Panc1 (cell line): ENCODE measurements at regions not wholly inside any gene's neighbourhood (a gene's known extent, or its start where the extent isn't known, plus 50 kb on each side); places are given as distances from the start of the nearest gene placed in this dataset.

ENCODE experiments used
- ATAC-seq: fragments of 200-7000 bp; cut with Tn5 transposase; 2 replicates; pipeline ENCODE4 v1.9.1; 2020; ENCODE audit warnings: mild to moderate bottlenecking, moderate library complexity
- BruUV-seq: library from RNA; stranded (reverse); fragments of 400-500 nt; replicated peaks from 2 replicates; lab custom pipeline; 2021; lab: Mats Ljungman, UMichigan
- CTCF ChIA-PET: fragments of 300-600 bp; sonication (Branson Sonifier 250); formaldehyde crosslinking; loops from one replicate; lab custom pipeline; 2022; ENCODE audit warnings: antibody characterized with exemption; lab: Charles Lee
- POLR2A ChIA-PET: fragments of 300-600 bp; sonication (Branson Sonifier 250); formaldehyde crosslinking; loops from one replicate; lab custom pipeline; 2022; ENCODE audit warnings: antibody characterized with exemption; lab: Charles Lee
- DNase-seq: peaks from one replicate; pipeline ENCODE4 v3.0.0-alpha.2; 2010; ENCODE audit warnings: low read depth, low spot score
- H3K27ac ChIP-seq: 2 replicates; pipeline ENCODE4 v1.5.1; 2011; ENCODE audit warnings: mild to moderate bottlenecking, low read length, inconsistent platforms
- H3K27me3 ChIP-seq: fragments of 200-500 bp; sonication (Bioruptor generic); 2 replicates; pipeline ENCODE4 v1.6.0; 2014; ENCODE audit warnings: low read length, inconsistent platforms; ENCODE audit not compliant: control insufficient read depth, insufficient read depth
- H3K36me3 ChIP-seq: fragments of 200-500 bp; sonication (Bioruptor generic); 2 replicates; pipeline ENCODE4 v1.5.1; 2014; ENCODE audit warnings: inconsistent platforms, mild to moderate bottlenecking, low read length, moderate library complexity; ENCODE audit not compliant: control insufficient read depth, insufficient read depth
- H3K4me1 ChIP-seq: 2 replicates; pipeline ENCODE4 v1.5.1; 2011; ENCODE audit warnings: inconsistent platforms, mild to moderate bottlenecking, low read length, moderate library complexity; ENCODE audit not compliant: control insufficient read depth, insufficient read depth
- H3K4me3 ChIP-seq, 2 experiments: 2 replicates each; pipeline ENCODE4 v1.5.1; 2011 to 2012; ENCODE audit warnings: low read depth in 2 of 2, low read length in 2 of 2, mild to moderate bottlenecking in 2 of 2, inconsistent platforms in 1 of 2, moderate library complexity in 1 of 2
- H3K9me3 ChIP-seq: fragments of 200-500 bp; sonication (Bioruptor generic); 2 replicates; pipeline ENCODE4 v1.5.1; 2014; ENCODE audit warnings: low read depth, mild to moderate bottlenecking, inconsistent platforms, low read length, moderate library complexity; ENCODE audit not compliant: control insufficient read depth, insufficient read depth
- POLR2AphosphoS5 ChIP-seq: IDR thresholded peaks from 2 replicates; pipeline ENCODE4 v1.6.1; 2012; ENCODE audit warnings: mild to moderate bottlenecking, low read depth, low read length, moderate library complexity
- SIN3A ChIP-seq: IDR thresholded peaks from 2 replicates; pipeline ENCODE4 v1.6.1; 2012; ENCODE audit warnings: low read depth, mild to moderate bottlenecking, low read length, moderate library complexity, borderline replicate concordance; ENCODE audit not compliant: insufficient read depth
- TCF7L2 ChIP-seq: IDR thresholded peaks from 2 replicates; pipeline ENCODE4 v1.6.1; 2011; ENCODE audit warnings: mild to moderate bottlenecking, low read depth, low read length, inconsistent platforms
- in situ Hi-C: cut with HindIII; loops from 2 replicates; pipeline ENCODE4 v1.10.0; 2016; ENCODE audit warnings: low sequenced_read_pairs, low pct_unique_long_range_greater_than_20kb
- intact Hi-C: fragments of 100-400 bp; cut with micrococcal nuclease; formaldehyde crosslinking; loops from one replicate; pipeline ENCODE4 v1.10.0; 2022; ENCODE audit not compliant: unreplicated experiment
- TF ChIP-seq, protein P1 (sequence below), 2 experiments: IDR thresholded peaks; 2 replicates each; pipeline ENCODE4 v1.6.1; 2011 to 2012; ENCODE audit warnings: low read depth in 2 of 2, control low read depth in 1 of 2, low read length in 1 of 2, mild to moderate bottlenecking in 1 of 2, moderate library complexity in 1 of 2; ENCODE audit not compliant: insufficient read depth in 1 of 2
- TF ChIP-seq, protein P2 (sequence below): fragments of 450-650 bp; IDR thresholded peaks from 2 replicates; pipeline ENCODE4 v1.5.1; 2017; ENCODE audit warnings: mild to moderate bottlenecking

DNA sequence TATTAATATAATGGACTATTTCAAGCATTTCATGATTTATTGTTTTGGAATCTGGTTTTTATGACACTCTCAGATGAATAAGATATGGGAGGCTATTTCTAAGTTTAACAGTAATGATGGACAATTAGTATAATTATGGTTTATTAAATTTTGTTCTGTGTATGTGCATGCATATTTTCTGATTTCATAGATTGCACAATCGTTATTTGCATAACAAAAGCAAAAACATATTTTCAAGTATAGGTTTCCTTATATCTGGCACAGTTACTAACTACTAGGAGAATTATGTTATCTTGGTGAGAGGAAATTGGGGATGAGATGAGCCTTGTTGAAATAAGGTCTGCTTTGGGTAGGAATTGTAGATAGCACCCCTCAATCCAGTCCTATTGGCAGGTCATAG, 413.1 kb downstream of the MCTP2 start:
- ATAC-seq (no peak), DNase-seq (no peak)
- Histone ChIP-seq H3K4me3 (no peak overlapping the region), H3K4me1 (no peaks in the 10 kb centered on the region), H3K36me3 (no peaks in the 10 kb centered on the region), H3K9me3 (no peaks in the 10 kb centered on the region), H3K27ac (no peak overlapping the region), H3K27me3 (no peaks in the 10 kb centered on the region)
- BruUV-seq = no TSS peak
- CTCF ChIA-PET = no interaction called here
- intact Hi-C loops (no loop called here), in situ Hi-C loops (no loop called here)
- POLR2A ChIA-PET = no interaction called here
- TF ChIP-seq SIN3A (no peak), POLR2AphosphoS5 (no peak), TCF7L2 (no peak)
- TF ChIP-seq, protein P1, sequence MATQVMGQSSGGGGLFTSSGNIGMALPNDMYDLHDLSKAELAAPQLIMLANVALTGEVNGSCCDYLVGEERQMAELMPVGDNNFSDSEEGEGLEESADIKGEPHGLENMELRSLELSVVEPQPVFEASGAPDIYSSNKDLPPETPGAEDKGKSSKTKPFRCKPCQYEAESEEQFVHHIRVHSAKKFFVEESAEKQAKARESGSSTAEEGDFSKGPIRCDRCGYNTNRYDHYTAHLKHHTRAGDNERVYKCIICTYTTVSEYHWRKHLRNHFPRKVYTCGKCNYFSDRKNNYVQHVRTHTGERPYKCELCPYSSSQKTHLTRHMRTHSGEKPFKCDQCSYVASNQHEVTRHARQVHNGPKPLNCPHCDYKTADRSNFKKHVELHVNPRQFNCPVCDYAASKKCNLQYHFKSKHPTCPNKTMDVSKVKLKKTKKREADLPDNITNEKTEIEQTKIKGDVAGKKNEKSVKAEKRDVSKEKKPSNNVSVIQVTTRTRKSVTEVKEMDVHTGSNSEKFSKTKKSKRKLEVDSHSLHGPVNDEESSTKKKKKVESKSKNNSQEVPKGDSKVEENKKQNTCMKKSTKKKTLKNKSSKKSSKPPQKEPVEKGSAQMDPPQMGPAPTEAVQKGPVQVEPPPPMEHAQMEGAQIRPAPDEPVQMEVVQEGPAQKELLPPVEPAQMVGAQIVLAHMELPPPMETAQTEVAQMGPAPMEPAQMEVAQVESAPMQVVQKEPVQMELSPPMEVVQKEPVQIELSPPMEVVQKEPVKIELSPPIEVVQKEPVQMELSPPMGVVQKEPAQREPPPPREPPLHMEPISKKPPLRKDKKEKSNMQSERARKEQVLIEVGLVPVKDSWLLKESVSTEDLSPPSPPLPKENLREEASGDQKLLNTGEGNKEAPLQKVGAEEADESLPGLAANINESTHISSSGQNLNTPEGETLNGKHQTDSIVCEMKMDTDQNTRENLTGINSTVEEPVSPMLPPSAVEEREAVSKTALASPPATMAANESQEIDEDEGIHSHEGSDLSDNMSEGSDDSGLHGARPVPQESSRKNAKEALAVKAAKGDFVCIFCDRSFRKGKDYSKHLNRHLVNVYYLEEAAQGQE (IDR thresholded peaks at IDR 0.05; ENCODE audit: insufficient read depth in 1 of 2, low read depth in 2 of 2, low read length in 1 of 2) = no peak
- TF ChIP-seq, protein P2, sequence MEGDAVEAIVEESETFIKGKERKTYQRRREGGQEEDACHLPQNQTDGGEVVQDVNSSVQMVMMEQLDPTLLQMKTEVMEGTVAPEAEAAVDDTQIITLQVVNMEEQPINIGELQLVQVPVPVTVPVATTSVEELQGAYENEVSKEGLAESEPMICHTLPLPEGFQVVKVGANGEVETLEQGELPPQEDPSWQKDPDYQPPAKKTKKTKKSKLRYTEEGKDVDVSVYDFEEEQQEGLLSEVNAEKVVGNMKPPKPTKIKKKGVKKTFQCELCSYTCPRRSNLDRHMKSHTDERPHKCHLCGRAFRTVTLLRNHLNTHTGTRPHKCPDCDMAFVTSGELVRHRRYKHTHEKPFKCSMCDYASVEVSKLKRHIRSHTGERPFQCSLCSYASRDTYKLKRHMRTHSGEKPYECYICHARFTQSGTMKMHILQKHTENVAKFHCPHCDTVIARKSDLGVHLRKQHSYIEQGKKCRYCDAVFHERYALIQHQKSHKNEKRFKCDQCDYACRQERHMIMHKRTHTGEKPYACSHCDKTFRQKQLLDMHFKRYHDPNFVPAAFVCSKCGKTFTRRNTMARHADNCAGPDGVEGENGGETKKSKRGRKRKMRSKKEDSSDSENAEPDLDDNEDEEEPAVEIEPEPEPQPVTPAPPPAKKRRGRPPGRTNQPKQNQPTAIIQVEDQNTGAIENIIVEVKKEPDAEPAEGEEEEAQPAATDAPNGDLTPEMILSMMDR = no peak

DNA sequence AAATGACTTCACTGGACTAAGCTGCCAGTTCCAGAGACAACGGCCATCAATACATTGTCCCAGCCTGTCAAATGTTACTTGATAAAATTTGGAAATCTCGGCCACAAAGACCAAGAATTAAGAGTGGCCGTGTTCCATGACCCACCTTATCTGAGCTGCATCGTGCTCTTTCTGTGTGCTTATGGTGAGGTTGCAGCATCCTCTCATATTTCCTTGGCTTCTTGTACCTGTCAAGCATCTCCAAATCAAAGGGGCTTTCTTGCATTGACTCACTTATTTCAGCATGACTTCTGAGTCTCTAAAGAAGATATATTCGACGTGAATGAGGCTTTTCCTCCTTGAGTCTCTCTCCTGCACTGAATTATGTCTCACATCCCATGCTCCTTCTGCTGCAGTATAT, 421.7 kb downstream of the MCTP2 start:
- Histone ChIP-seq H3K4me1 (no peaks in the 10 kb centered on the region), H3K9me3 (no peaks in the 10 kb centered on the region), H3K27me3 (peaks cover 7% of the 10 kb centered on the region; the same call in 1 of the 2 replicates), H3K4me3 (no peak overlapping the region), H3K36me3 (no peaks in the 10 kb centered on the region), H3K27ac (no peak overlapping the region)
- intact Hi-C loops = no loop called here
- ChIA-PET POLR2A (no interaction called here), CTCF (no interaction called here)
- no TSS peak for BruUV-seq
- ATAC-seq (no peak), DNase-seq (no peak)
- in situ Hi-C loops = no loop called here
- TF ChIP-seq, protein P2 = no peak
- TF ChIP-seq SIN3A (no peak), POLR2AphosphoS5 (no peak), TCF7L2 (no peak)
- TF ChIP-seq, protein P1 (IDR thresholded peaks at IDR 0.05; ENCODE audit: insufficient read depth in 1 of 2, low read depth in 2 of 2, low read length in 1 of 2) = no peak
